ENCODE measurements at regions not wholly inside any gene's neighbourhood (a gene's known extent, or its start where the extent isn't known, plus 50 kb on each side); places are given as distances from the start of the nearest gene placed in this dataset.

DNA sequence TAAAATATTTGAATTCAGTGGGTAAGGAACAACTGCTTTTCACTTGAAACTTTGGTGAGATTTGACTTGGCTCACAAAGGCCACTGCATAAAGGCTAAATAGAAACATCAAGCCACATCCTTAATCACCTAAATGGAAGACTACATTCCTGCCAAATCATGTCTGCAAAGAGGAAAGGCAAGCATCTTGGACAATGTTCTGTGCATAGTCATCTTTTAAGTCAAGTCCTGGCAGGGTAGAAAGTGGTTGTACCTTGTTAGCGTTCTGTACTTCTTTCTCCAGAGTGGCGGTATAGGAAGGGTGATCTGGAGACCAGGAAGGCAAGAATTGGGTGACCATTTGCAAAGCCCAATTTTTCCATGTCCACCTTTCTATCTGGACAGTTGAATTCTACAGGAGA lies 121.4 kb upstream of the SLC14A2 start:
- Histone ChIP-seq H3K4me3 (no peak overlapping the region), H3K27ac (no peak overlapping the region), H3K36me3 (ENCODE audit: insufficient read depth in 1 of 2, low read depth in 1 of 2) (no peaks in the 10 kb centered on the region), H3K9me3 (no peaks in the 10 kb centered on the region), H3K4me1 (peaks cover 6% of the 10 kb centered on the region), H3K27me3 (ENCODE audit: insufficient read depth in 3 of 3, low read length in 2 of 3) (no peaks in the 10 kb centered on the region)
- TF ChIP-seq, protein P1, sequence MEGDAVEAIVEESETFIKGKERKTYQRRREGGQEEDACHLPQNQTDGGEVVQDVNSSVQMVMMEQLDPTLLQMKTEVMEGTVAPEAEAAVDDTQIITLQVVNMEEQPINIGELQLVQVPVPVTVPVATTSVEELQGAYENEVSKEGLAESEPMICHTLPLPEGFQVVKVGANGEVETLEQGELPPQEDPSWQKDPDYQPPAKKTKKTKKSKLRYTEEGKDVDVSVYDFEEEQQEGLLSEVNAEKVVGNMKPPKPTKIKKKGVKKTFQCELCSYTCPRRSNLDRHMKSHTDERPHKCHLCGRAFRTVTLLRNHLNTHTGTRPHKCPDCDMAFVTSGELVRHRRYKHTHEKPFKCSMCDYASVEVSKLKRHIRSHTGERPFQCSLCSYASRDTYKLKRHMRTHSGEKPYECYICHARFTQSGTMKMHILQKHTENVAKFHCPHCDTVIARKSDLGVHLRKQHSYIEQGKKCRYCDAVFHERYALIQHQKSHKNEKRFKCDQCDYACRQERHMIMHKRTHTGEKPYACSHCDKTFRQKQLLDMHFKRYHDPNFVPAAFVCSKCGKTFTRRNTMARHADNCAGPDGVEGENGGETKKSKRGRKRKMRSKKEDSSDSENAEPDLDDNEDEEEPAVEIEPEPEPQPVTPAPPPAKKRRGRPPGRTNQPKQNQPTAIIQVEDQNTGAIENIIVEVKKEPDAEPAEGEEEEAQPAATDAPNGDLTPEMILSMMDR (IDR thresholded peaks at IDR 0.05): no peak
- ATAC-seq (no peak), DNase-seq (no peak)
- WGBS, 3 donors: 94 to 97% (median 94%) methylated on average over 2 of the region's 2 CpGs
- intact Hi-C loops (cut with DNase I): no loop called here

DNA sequence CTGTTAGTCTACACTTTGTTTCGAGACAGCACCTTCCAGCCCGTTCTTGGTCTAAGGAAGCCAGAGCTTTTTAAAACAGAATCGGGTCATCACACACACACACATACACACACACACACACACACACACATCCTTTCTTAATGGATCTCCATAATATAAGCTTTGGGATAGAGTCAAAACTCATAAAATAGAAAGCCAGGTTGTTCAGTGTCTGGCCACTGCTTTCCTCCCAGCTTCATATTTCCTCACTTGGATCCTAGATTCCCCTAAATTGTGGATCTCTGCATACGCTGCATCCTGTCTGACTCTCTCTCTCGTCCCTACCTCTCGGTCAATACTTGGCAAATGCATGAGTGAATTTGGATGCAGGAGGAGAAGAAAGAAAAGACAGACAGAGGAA lies 120.5 kb upstream of the SLC14A2 start:
- no peak for ATAC-seq

DNA sequence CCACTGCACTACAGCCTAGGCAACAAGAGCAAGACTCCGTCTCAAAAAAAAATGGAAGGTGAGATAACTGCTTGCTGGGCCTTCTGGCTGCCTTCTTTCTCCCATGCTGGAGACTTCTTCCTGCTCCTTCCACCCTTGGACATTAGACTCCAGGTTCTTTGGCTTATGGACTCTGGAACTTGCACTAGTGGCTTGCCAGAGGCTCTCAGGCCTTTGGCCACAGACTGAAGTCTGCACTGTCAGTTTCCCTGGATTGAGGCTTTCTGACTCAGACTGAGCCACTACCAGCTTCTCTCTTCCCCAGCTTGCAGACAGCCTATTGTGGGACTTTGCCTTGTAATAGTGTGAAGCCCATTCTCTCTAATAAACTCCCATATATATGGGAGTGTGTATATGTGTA lies 118.5 kb upstream of the SLC14A2 start:
- Histone ChIP-seq H3K27ac (no peak overlapping the region), H3K9me3 (no peaks in the 10 kb centered on the region), H3K4me3 (no peak overlapping the region), H3K4me1 (peaks cover 6% of the 10 kb centered on the region), H3K36me3 (ENCODE audit: insufficient read depth in 1 of 2, low read depth in 1 of 2) (no peaks in the 10 kb centered on the region), H3K27me3 (ENCODE audit: insufficient read depth in 3 of 3, low read length in 2 of 3) (no peaks in the 10 kb centered on the region)
- intact Hi-C loops (cut with DNase I): no loop called here
- TF ChIP-seq, protein P1 (IDR thresholded peaks at IDR 0.05): no peak
- ATAC-seq (no peak), DNase-seq (no peak)
- 91 to 100% (median 100%) methylated on average over 1 of the region's 1 CpG for WGBS, 3 donors

More for the DNA sequence above, 120.5 kb upstream of the SLC14A2 start:
- intact Hi-C loops (cut with DNase I): no loop called here
- H3K4me1 ChIP-seq: peaks cover 6% of the 10 kb centered on the region
- DNase-seq: no peak
- WGBS, 3 donors: 91 to 92% (median 91%) methylated on average over 6 of the region's 6 CpGs
- TF ChIP-seq, protein P1 (IDR thresholded peaks at IDR 0.05): no peak
- H3K36me3 ChIP-seq (ENCODE audit: insufficient read depth in 1 of 2, low read depth in 1 of 2): no peaks in the 10 kb centered on the region
- H3K27me3 ChIP-seq (ENCODE audit: insufficient read depth in 3 of 3, low read length in 2 of 3): no peaks in the 10 kb centered on the region
- no peak overlapping the region for H3K27ac ChIP-seq
- no peak overlapping the region for H3K4me3 ChIP-seq
- no peaks in the 10 kb centered on the region for H3K9me3 ChIP-seq

DNA sequence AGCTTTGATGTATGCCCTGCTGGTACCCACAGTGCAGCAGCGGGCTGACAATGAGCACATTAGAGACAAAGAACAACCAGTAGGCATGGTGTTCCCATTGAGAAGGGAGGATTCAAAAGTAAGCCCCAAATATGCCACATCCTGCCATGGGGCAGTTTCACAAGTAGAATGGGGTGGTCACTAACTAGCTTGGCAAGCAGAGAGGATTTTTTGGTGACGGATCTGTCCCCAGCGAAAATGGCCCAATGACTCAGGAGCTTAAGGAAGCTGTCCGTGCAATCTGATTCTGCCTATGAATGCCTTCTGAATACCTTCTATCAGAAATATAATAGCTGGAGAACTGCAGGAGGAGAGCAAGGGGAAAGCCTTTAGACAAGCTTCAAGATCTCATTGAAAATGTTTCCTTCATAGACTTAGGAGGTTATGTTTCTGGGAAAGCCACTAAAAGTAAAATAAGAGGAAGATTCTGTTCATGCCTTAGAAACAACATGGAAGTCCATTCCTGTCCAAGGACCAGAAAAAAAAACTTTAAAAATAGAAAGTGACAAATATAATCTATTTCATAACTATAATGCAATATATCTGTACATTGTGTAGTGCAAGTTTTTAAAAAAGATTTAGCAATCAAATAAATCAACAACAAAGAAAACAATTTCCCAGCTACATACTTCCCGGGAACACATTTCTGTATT lies 117.5 kb upstream of the SLC14A2 start:
- H3K36me3 ChIP-seq (ENCODE audit: insufficient read depth in 1 of 2, low read depth in 1 of 2): no peaks in the 10 kb centered on the region
- peak overlapping the region; percentile 2 for H3K27ac ChIP-seq
- H3K9me3 ChIP-seq: no peaks in the 10 kb centered on the region
- H3K4me1 ChIP-seq: peaks cover 6% of the 10 kb centered on the region
- no peak overlapping the region for H3K4me3 ChIP-seq
- DNase-seq (peak in 1 of 2 donors; percentile 53), ATAC-seq (peak; percentile 82 to 94 (median 91))
- TF ChIP-seq, protein P1 (IDR thresholded peaks at IDR 0.05): no peak
- intact Hi-C loops (cut with DNase I): no loop called here
- H3K27me3 ChIP-seq (ENCODE audit: insufficient read depth in 3 of 3, low read length in 2 of 3): no peaks in the 10 kb centered on the region
- WGBS, 3 donors: 58 to 75% (median 61%) methylated on average over 5 of the region's 5 CpGs

DNA sequence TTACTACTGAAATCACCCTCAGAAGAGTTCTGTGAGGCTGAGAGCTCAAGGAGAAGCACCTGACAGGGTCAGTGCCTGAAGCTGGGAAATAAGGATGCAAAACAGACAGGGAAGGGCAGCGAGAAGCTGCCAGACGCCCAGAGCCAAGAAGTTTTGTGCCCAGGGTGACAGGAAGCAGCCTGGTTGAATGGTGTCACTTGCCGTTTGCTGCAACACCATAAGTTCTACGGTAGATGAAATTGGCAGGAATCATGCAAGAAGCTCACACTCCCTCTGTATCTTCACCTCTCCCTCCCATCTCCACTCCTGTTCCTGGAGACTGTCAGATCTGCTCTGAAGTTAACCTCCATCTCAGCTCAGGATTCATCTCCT lies 117.0 kb upstream of the SLC14A2 start:
- no peaks in the 10 kb centered on the region for H3K27me3 ChIP-seq (ENCODE audit: insufficient read depth in 3 of 3, low read length in 2 of 3)
- 32 to 60% (median 34%) methylated on average over 4 of the region's 4 CpGs for WGBS, 3 donors
- H3K4me1 ChIP-seq: peaks cover 6% of the 10 kb centered on the region
- peak overlapping the region; percentile 2 for H3K27ac ChIP-seq
- no peak overlapping the region for H3K4me3 ChIP-seq
- H3K36me3 ChIP-seq (ENCODE audit: insufficient read depth in 1 of 2, low read depth in 1 of 2): no peaks in the 10 kb centered on the region
- H3K9me3 ChIP-seq: no peaks in the 10 kb centered on the region
- TF ChIP-seq, protein P1 (IDR thresholded peaks at IDR 0.05): no peak
- no peak for DNase-seq
- ATAC-seq: peak; percentile 30 to 74 (median 62)
- intact Hi-C loops (cut with DNase I): no loop called here
